WI38 (cell line): ENCODE measurements at regions not wholly inside any gene's neighbourhood (a gene's known extent, or its start where the extent isn't known, plus 50 kb on each side); places are given as distances from the start of the nearest gene placed in this dataset.
"Not testable (repeated sequence)": the region's sequence is repeated elsewhere in the genome, so short reads cannot be mapped to it uniquely, and the experiment has no call there.

Source experiments
- H3K4me3 ChIP-seq: 2 replicates; pipeline ENCODE4 v1.5.1; 2011; ENCODE audit warnings: low read depth, mild to moderate bottlenecking, control low read depth, low read length
- TF ChIP-seq, protein P1 (sequence below): IDR thresholded peaks from 2 replicates; pipeline ENCODE4 v1.5.1; 2012; ENCODE audit warnings: low read depth, mild to moderate bottlenecking, control low read depth, low read length

DNA sequence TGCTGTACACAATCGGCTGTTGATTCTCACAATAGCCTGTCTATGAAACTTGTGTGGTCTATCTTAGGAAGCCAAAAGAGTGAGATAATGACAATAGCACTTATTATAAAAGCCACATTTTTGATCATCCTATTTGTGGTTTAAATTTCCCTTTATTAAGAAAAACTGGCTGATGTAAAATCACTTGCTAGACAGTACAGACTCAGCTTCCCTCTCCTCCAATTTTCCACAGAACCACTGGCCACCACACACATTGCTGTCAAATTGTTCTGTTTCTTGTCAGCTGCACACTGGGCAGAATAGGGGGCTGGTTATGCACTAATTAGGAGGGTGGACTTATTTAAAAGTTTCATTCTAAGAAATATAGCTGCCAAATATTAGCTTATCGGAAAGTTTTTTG, 425.9 kb downstream of the EPHA3 start:
- TF ChIP-seq, protein P1, sequence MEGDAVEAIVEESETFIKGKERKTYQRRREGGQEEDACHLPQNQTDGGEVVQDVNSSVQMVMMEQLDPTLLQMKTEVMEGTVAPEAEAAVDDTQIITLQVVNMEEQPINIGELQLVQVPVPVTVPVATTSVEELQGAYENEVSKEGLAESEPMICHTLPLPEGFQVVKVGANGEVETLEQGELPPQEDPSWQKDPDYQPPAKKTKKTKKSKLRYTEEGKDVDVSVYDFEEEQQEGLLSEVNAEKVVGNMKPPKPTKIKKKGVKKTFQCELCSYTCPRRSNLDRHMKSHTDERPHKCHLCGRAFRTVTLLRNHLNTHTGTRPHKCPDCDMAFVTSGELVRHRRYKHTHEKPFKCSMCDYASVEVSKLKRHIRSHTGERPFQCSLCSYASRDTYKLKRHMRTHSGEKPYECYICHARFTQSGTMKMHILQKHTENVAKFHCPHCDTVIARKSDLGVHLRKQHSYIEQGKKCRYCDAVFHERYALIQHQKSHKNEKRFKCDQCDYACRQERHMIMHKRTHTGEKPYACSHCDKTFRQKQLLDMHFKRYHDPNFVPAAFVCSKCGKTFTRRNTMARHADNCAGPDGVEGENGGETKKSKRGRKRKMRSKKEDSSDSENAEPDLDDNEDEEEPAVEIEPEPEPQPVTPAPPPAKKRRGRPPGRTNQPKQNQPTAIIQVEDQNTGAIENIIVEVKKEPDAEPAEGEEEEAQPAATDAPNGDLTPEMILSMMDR, result no peak
- H3K4me3 ChIP-seq, result no peak overlapping the region

DNA sequence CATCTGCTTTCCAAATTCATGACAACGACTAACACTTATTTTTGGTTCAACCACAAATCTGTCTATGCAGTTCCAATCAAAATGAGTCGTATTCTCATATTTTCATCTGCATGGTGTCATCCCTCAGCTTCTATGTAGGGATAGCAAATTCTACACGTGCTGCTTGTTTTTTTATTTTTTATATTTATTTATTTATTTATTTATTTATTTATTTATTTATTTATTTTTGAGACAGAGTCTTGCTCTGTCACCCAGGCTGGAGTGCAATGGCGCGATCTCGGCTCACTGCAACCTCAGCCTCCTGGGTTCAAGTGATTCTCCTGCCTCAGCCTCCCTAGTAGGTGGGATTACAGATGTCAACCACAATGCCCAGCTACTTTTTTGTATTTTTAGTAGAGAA, 447.2 kb downstream of the EPHA3 start:
- H3K4me3 ChIP-seq, result not testable (repeated sequence)

DNA sequence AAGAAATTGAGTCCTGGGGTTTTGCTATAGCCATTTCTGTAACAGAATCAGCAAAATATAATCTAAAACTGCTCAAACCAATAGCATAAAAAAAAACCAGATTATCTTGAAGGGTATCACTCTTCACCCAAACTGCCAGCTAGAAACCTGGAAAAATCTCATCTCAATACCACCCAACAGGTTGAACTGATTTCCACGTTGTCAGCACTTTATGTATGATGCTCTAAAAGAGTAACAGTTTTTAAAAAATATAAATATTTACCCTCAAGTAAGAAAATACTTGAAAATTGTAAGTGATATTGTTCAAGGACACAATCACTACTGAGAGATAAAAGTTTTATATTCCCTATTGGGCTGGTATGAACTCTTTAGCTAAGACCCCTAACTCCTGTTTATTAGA, 451.3 kb downstream of the EPHA3 start:
- TF ChIP-seq, protein P1, result no peak
- no peak overlapping the region for H3K4me3 ChIP-seq

DNA sequence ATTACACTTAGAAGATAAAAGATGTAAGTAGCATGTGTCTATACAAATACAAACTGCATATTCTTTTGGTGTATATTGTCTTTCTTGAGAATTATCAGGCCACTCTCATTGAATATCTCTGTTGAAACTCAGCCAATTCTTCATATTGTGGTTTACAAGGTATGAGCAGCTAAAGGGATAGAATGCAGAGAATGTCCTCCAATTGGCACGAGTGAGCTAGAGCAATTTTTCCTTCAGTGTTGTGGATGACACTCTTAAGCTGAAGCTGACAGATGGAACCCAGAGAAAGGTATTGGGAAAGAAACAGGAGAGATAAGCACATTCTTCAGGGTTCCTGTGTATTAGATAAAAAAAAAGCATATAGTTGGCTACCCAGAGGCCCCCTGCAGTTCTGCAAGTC, 453.1 kb downstream of the EPHA3 start:
- no peak overlapping the region for H3K4me3 ChIP-seq
- TF ChIP-seq, protein P1, result no peak

DNA sequence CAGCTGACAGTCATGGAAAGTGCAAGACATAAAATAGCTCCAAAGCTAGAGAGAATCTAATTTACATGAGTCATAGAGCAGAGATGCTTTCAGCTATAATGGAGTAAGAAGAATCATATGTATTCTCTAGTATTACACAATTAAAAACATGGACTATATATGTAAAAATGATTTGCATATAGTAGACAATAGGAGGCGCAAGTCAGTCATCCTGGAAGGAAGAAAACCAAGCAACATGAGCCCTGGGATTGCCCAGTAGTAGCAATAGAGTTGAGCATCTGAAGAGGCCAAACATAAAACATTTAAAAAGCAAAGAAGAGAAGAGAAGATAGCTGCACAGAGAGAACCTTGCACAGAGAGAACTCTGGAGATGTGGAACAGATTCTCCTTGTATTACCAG, 455.0 kb downstream of the EPHA3 start:
- TF ChIP-seq, protein P1, result no peak
- no peak overlapping the region for H3K4me3 ChIP-seq

DNA sequence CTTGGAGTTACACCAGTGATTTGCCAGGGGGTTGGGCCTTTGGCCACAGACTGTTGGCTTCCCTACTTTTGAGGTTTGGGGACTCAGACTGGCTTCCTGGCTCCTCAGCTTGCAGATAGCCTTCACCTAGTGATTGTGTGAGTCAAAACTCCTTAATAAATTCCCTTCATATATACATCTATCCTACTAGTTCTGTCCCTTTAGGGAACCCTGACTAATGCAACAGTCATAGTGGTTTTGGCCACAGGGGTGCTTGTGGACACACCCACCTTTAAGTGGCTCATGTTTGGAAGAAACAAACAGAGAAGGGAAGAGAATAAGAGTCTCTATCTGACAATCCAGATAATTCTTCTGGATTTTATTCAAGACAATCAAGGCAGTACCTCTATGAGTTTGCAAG, 457.7 kb downstream of the EPHA3 start:
- TF ChIP-seq, protein P1, result no peak
- no peak overlapping the region for H3K4me3 ChIP-seq

DNA sequence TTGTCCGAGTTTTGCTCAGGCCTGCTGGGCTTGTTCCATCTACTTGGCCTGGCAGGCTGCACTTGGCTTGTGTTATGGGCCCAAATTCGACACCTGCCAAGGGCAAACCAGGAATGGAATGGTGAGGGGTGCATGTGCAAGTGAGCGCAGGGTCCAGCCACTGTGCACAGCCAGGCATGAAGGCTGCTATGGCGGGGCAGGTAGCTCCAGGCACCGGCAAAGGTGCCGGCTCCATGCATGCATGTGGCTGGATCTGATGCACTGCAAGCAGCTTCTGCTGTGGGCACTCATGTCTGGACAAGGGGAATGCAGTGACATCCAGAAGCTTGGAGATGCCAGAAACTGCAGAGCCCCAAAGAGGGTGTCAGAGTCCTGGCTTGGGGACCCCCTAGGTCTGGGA, 463.0 kb downstream of the EPHA3 start:
- TF ChIP-seq, protein P1, result no peak
- no peak overlapping the region for H3K4me3 ChIP-seq

DNA sequence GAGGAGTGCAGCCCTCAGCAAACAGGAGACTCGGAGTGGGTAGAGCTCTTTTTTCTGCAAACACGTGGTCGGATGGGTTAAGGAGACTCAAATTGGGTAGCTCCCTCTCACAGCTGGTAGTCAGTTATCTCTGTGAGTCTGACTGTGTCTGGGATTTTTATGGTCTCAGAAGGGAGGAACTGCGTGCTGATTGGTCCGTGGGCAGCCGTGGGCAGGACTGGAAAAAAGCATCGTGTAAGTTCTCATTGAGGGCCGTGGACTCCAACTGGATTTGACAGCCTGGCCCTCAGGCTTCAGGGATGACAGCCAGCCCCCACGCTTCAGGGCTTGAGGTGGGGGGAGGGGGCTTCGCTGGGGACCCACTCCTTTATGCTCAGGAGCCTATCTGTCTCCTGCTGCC, 463.9 kb downstream of the EPHA3 start:
- H3K4me3 ChIP-seq, result no peak overlapping the region
- TF ChIP-seq, protein P1, result no peak
